M059J (cell line): ENCODE measurements at regions not wholly inside any gene's neighbourhood (a gene's known extent, or its start where the extent isn't known, plus 50 kb on each side); places are given as distances from the start of the nearest gene placed in this dataset.

ENCODE experiments used
- DNase-seq: peaks from one replicate; pipeline ENCODE4 v3.0.0-alpha.2; 2012; ENCODE audit warnings: low read depth

- no peak for DNase-seq
These were observed 136.4 kb upstream of the KCNG1 start for GRCh38 chr20:51159303-51159702.

- no peak for DNase-seq
These were observed 135.3 kb upstream of the KCNG1 start for GRCh38 chr20:51158226-51158625.

GRCh38 chr20:51156041-51156982 lies 133.4 kb upstream of the KCNG1 start:
- no peak for DNase-seq

- no peak for DNase-seq
These were observed 132.1 kb upstream of the KCNG1 start for GRCh38 chr20:51154708-51155690.

- DNase-seq: no peak
These were observed 131.2 kb upstream of the KCNG1 start for GRCh38 chr20:51153867-51154707.

GRCh38 chr20:51148941-51149340 lies 126.0 kb upstream of the KCNG1 start:
- DNase-seq: no peak

- DNase-seq: no peak
These were observed 121.6 kb upstream of the KCNG1 start for GRCh38 chr20:51144476-51144875.

- no peak for DNase-seq
These were observed 120.7 kb upstream of the KCNG1 start for GRCh38 chr20:51143652-51144051.

- DNase-seq: no peak
These were observed 119.5 kb upstream of the KCNG1 start for GRCh38 chr20:51142448-51142847.

- no peak for DNase-seq
These were observed 117.8 kb upstream of the KCNG1 start for GRCh38 chr20:51140671-51141070.

- DNase-seq: no peak
These were observed 117.0 kb upstream of the KCNG1 start for GRCh38 chr20:51139891-51140290.

- DNase-seq: no peak
These were observed 115.7 kb upstream of the KCNG1 start for GRCh38 chr20:51138576-51138975.

- no peak for DNase-seq
These were observed 114.6 kb upstream of the KCNG1 start for GRCh38 chr20:51137461-51137860.

GRCh38 chr20:51135926-51136715 lies 113.2 kb upstream of the KCNG1 start:
- no peak for DNase-seq

GRCh38 chr20:51134405-51134804 lies 111.5 kb upstream of the KCNG1 start:
- peak; percentile 16 for DNase-seq

- DNase-seq: peak; percentile 32
These were observed 109.4 kb upstream of the KCNG1 start for GRCh38 chr20:51132279-51132678.

- DNase-seq: no peak
These were observed 108.9 kb upstream of the KCNG1 start for GRCh38 chr20:51131811-51132210.

- no peak for DNase-seq
These were observed 106.4 kb upstream of the KCNG1 start for GRCh38 chr20:51129147-51129776.

GRCh38 chr20:51128198-51128597 lies 105.3 kb upstream of the KCNG1 start:
- peak; percentile 84 for DNase-seq

- peak; percentile 27 for DNase-seq
These were observed 104.8 kb upstream of the KCNG1 start for GRCh38 chr20:51127713-51128112.
